Astrocyte (in vitro differentiated cells and primary cell): ENCODE measurements at regions not wholly inside any gene's neighbourhood (a gene's known extent, or its start where the extent isn't known, plus 50 kb on each side); places are given as distances from the start of the nearest gene placed in this dataset.

Experiments
- EZH2 ChIP-seq: IDR thresholded peaks from 2 replicates; pipeline ENCODE4 v1.6.1; 2012; ENCODE audit warnings: mild to moderate bottlenecking, low read length, inconsistent platforms; ENCODE audit not compliant: insufficient read depth
- TF ChIP-seq, protein P1 (sequence below): IDR thresholded peaks from 2 replicates; pipeline ENCODE4 v1.5.1; 2011; ENCODE audit warnings: low read depth, mild to moderate bottlenecking, inconsistent platforms, low read length, moderate library complexity; ENCODE audit not compliant: insufficient read depth

GRCh38 chr12:105878964-105879363 lies 259.8 kb downstream of the NUAK1 start:
- TF ChIP-seq, protein P1, sequence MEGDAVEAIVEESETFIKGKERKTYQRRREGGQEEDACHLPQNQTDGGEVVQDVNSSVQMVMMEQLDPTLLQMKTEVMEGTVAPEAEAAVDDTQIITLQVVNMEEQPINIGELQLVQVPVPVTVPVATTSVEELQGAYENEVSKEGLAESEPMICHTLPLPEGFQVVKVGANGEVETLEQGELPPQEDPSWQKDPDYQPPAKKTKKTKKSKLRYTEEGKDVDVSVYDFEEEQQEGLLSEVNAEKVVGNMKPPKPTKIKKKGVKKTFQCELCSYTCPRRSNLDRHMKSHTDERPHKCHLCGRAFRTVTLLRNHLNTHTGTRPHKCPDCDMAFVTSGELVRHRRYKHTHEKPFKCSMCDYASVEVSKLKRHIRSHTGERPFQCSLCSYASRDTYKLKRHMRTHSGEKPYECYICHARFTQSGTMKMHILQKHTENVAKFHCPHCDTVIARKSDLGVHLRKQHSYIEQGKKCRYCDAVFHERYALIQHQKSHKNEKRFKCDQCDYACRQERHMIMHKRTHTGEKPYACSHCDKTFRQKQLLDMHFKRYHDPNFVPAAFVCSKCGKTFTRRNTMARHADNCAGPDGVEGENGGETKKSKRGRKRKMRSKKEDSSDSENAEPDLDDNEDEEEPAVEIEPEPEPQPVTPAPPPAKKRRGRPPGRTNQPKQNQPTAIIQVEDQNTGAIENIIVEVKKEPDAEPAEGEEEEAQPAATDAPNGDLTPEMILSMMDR: no peak
- TF ChIP-seq EZH2: no peak
